HEK293 (cell line): ENCODE measurements at regions not wholly inside any gene's neighbourhood (a gene's known extent, or its start where the extent isn't known, plus 50 kb on each side); places are given as distances from the start of the nearest gene placed in this dataset.

Experiments used
- BCL11A ChIP-seq: fragments of 450-650 bp; formaldehyde crosslinking; IDR thresholded peaks from 2 replicates; pipeline ENCODE4 v1.5.1; 2016; ENCODE audit warnings: low read depth, missing biosample characterization, missing genetic modification characterization
- ZNF76 ChIP-seq: fragments of 450-650 bp; formaldehyde crosslinking; IDR thresholded peaks from 2 replicates; pipeline ENCODE4; 2016; ENCODE audit warnings: low read depth, missing biosample characterization, missing genetic modification characterization, borderline replicate concordance
- TF ChIP-seq, protein P1 (sequence below): fragments of 450-650 bp; formaldehyde crosslinking; IDR thresholded peaks from 2 replicates; pipeline ENCODE4 v1.5.1; 2016; ENCODE audit warnings: missing biosample characterization, missing genetic modification characterization

DNA sequence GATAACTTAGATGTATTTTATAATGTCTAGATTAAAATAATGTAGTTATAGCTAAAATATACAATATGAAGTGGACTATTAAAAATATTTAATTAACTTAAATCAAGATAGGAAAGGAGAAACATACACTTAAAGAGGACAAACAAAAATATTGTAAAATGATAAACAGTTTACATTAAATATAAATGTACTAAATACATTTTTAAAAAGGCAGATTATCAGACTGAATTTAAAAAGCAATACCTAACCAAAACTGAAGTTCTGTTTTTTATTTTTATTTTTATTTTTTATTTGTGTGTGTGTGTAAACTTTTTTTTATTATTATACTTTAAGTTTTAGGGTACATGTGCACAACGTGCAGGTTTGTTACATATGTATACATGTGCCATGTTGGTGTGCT, 811.6 kb upstream of the INTU start:
- TF ChIP-seq, protein P1, sequence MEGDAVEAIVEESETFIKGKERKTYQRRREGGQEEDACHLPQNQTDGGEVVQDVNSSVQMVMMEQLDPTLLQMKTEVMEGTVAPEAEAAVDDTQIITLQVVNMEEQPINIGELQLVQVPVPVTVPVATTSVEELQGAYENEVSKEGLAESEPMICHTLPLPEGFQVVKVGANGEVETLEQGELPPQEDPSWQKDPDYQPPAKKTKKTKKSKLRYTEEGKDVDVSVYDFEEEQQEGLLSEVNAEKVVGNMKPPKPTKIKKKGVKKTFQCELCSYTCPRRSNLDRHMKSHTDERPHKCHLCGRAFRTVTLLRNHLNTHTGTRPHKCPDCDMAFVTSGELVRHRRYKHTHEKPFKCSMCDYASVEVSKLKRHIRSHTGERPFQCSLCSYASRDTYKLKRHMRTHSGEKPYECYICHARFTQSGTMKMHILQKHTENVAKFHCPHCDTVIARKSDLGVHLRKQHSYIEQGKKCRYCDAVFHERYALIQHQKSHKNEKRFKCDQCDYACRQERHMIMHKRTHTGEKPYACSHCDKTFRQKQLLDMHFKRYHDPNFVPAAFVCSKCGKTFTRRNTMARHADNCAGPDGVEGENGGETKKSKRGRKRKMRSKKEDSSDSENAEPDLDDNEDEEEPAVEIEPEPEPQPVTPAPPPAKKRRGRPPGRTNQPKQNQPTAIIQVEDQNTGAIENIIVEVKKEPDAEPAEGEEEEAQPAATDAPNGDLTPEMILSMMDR (tag by site-specific recombination) = no peak
- TF ChIP-seq BCL11A (no peak), ZNF76 (tag by site-specific recombination) (no peak)
